ENCODE measurements at regions not wholly inside any gene's neighbourhood (a gene's known extent, or its start where the extent isn't known, plus 50 kb on each side); places are given as distances from the start of the nearest gene placed in this dataset.

DNA sequence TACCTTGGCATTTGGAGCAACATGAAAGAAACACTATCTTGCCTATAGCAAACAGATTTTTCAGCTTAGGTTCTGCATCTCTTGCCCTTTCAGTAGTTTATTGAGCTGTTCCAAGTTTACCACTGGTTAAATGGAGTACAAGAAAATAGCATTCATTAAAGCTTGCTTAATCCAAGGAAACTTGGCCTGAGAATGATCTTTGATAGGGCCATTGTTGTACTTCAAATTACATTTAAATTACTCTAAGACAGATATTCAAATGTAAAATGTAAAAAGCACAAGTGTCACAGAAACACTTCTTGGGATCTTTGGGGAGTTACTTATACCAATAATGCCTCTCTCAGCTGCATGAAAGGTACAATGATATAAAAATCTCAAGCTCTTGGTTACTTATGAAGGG lies 609.0 kb upstream of the HTR2C start:
- TF ChIP-seq, protein P1, sequence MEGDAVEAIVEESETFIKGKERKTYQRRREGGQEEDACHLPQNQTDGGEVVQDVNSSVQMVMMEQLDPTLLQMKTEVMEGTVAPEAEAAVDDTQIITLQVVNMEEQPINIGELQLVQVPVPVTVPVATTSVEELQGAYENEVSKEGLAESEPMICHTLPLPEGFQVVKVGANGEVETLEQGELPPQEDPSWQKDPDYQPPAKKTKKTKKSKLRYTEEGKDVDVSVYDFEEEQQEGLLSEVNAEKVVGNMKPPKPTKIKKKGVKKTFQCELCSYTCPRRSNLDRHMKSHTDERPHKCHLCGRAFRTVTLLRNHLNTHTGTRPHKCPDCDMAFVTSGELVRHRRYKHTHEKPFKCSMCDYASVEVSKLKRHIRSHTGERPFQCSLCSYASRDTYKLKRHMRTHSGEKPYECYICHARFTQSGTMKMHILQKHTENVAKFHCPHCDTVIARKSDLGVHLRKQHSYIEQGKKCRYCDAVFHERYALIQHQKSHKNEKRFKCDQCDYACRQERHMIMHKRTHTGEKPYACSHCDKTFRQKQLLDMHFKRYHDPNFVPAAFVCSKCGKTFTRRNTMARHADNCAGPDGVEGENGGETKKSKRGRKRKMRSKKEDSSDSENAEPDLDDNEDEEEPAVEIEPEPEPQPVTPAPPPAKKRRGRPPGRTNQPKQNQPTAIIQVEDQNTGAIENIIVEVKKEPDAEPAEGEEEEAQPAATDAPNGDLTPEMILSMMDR (conservative IDR thresholded peaks at IDR 0.05; ENCODE audit: low read length): no peak
- no peak for TF ChIP-seq EZH2phosphoT487 (IDR thresholded peaks at IDR 0.05; ENCODE audit: borderline replicate concordance, low read depth, low read length)

Measured in OCI-LY7 (cell line).